K562 (cell line): ENCODE measurements at regions not wholly inside any gene's neighbourhood (a gene's known extent, or its start where the extent isn't known, plus 50 kb on each side); places are given as distances from the start of the nearest gene placed in this dataset.

ENCODE experiments used
- CBX2 ChIP-seq: fragments of 200-600 bp; sonication (generic); IDR thresholded peaks from one replicate; pipeline ENCODE4 v1.6.1; 2012; ENCODE audit warnings: mild to moderate bottlenecking, low read length, inconsistent platforms; ENCODE audit not compliant: insufficient read depth, poor library complexity, severe bottlenecking
- CTCF ChIP-seq, 3 experiments: IDR thresholded peaks in 2 of 3; conservative IDR thresholded peaks in 1 of 3; 2 replicates each; pipeline ENCODE4 v1.5.1; 2011 to 2012; ENCODE audit warnings: low read length in 3 of 3, mild to moderate bottlenecking in 3 of 3, control low read depth in 2 of 3, improper control_type of control experiment in 1 of 3, inconsistent platforms in 1 of 3, low read depth in 1 of 3, mixed read lengths in 1 of 3, moderate library complexity in 1 of 3; ENCODE audit not compliant: insufficient read depth in 2 of 3
- MED1 ChIP-seq: sonication (generic); formaldehyde crosslinking; IDR thresholded peaks from 2 replicates; pipeline ENCODE4 v1.8.1; 2023; ENCODE audit warnings: missing genetic modification reagents, borderline replicate concordance
- NR2C2 ChIP-seq, 2 experiments: fragments of 200-800 bp in 1 of 2; sonication (Bioruptor generic) in 1 of 2; sonication (generic) in 1 of 2; formaldehyde crosslinking in 1 of 2; IDR thresholded peaks; 2 replicates each; pipeline versions ENCODE4 v1.6.1 to v1.8.0; 2016 to 2022; ENCODE audit warnings: mild to moderate bottlenecking in 1 of 2, missing compliant biosample characterization in 1 of 2, missing genetic modification characterization in 1 of 2, missing genetic modification reagents in 1 of 2
- NR3C1 ChIP-seq: sonication (generic); formaldehyde crosslinking; IDR thresholded peaks from 2 replicates; pipeline ENCODE4 v1.8.1; 2022; ENCODE audit warnings: missing genetic modification reagents
- PHF21A ChIP-seq: fragments of 450-650 bp; IDR thresholded peaks from 2 replicates; pipeline ENCODE4 v1.6.1; 2017; ENCODE audit warnings: low read depth, borderline replicate concordance
- RBFOX2 ChIP-seq: fragments of 200-400 bp; formaldehyde crosslinking; IDR thresholded peaks from 2 replicates; pipeline ENCODE4 v1.6.1; 2017; ENCODE audit warnings: low read depth, mild to moderate bottlenecking, low read length, moderate library complexity
- RBM14 ChIP-seq: fragments of 200-400 bp; formaldehyde crosslinking; IDR thresholded peaks from 2 replicates; pipeline ENCODE4 v1.6.1; 2018; ENCODE audit warnings: low read depth, mild to moderate bottlenecking, low read length, moderate library complexity, borderline replicate concordance; ENCODE audit not compliant: insufficient read depth
- SMC3 ChIP-seq: conservative IDR thresholded peaks from 2 replicates; pipeline ENCODE4 v1.6.1; 2011; ENCODE audit warnings: low read depth, low read length, improper control_type of control experiment; ENCODE audit not compliant: insufficient read depth
- TAF1 ChIP-seq: IDR thresholded peaks from 2 replicates; pipeline ENCODE4 v1.6.1; 2011; ENCODE audit warnings: mild to moderate bottlenecking, low read length, moderate library complexity; ENCODE audit not compliant: insufficient read depth, control insufficient read depth, severe bottlenecking; ENCODE audit errors: extremely low read depth
- ZFP30 ChIP-seq: fragments of 250-450 bp; sonication (Bioruptor Pico); IDR thresholded peaks from 2 replicates; pipeline ENCODE4 v1.8.0; 2022; ENCODE audit warnings: moderate library complexity, mild to moderate bottlenecking, inconsistent platforms, borderline replicate concordance
- ZNF445 ChIP-seq: fragments of 250-450 bp; sonication (Bioruptor Pico); IDR thresholded peaks from 2 replicates; pipeline ENCODE4 v1.4.0; 2020; ENCODE audit warnings: low read depth, mild to moderate bottlenecking, moderate library complexity
- TF ChIP-seq, protein P1 (sequence below): sonication (generic); formaldehyde crosslinking; IDR thresholded peaks from 2 replicates; pipeline ENCODE4 v1.8.0; 2022; ENCODE audit warnings: missing genetic modification reagents, mild to moderate bottlenecking, moderate library complexity, borderline replicate concordance

- no peak for TF ChIP-seq SMC3
- TF ChIP-seq ZNF445 (CRISPR knock-in tag) = no peak
- TF ChIP-seq RBFOX2 = no peak
- TF ChIP-seq TAF1 = no peak
- TF ChIP-seq, protein P1, sequence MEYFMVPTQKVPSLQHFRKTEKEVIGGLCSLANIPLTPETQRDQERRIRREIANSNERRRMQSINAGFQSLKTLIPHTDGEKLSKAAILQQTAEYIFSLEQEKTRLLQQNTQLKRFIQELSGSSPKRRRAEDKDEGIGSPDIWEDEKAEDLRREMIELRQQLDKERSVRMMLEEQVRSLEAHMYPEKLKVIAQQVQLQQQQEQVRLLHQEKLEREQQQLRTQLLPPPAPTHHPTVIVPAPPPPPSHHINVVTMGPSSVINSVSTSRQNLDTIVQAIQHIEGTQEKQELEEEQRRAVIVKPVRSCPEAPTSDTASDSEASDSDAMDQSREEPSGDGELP (CRISPR knock-in tag) = no peak
- TF ChIP-seq CTCF (IDR thresholded peaks at IDR 0.05 in 2 of 3, conservative IDR thresholded peaks at IDR 0.05 in 1 of 3; ENCODE audit: insufficient read depth in 2 of 3, low read depth in 1 of 3, low read length in 3 of 3) = no peak
- no peak for TF ChIP-seq CBX2
- TF ChIP-seq ZFP30 (CRISPR knock-in tag) = no peak
- TF ChIP-seq RBM14 = no peak
- TF ChIP-seq PHF21A = no peak
- no peak for TF ChIP-seq NR3C1 (CRISPR knock-in tag)
- TF ChIP-seq MED1 = no peak
- no peak for TF ChIP-seq NR2C2 (CRISPR knock-in tag; IDR thresholded peaks at IDR 0.05)
- TF ChIP-seq NR2C2 (tag; IDR thresholded peaks at IDR 0.05) = no peak
These were observed 87.4 kb upstream of the SHISAL1 start for GRCh38 chr22:44399906-44400762.
